ENCODE measurements at regions not wholly inside any gene's neighbourhood (a gene's known extent, or its start where the extent isn't known, plus 50 kb on each side); places are given as distances from the start of the nearest gene placed in this dataset.

DNA sequence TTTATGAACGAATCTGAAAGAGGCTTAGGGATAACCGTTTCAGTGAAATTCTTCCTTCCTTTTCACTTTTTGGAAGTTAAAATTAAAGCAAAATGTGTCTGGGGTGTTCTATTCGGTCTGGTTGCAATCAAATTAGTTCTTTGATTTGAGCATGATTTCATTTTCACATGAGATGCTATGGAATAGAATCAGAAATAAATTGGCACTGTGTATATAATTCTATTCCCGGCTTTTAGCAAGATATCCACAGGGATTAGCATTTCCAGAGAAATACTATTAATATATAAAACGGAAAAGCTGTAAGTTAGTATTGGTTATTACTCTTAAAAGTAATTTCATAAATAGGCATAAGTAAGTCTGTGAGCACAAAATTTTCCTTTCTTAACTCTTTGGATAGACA lies 1676.8 kb upstream of the PCDH7 start:
- Histone ChIP-seq H3K4me1 (ENCODE audit: control insufficient read depth in 1 of 2, insufficient read depth in 2 of 2, low read length in 2 of 2) (no peaks in the 10 kb centered on the region), H3K36me3 (ENCODE audit: control insufficient read depth in 1 of 2, insufficient read depth in 2 of 2, low read length in 2 of 2) (no peaks in the 10 kb centered on the region), H3K9me3 (ENCODE audit: control insufficient read depth in 1 of 2, low read length in 2 of 2) (no peaks in the 10 kb centered on the region), H3K27me3 (ENCODE audit: low read depth, low read length) (no peaks in the 10 kb centered on the region), H3K4me3 (ENCODE audit: low read depth in 1 of 2, low read length in 2 of 2) (no peak overlapping the region), H3K27ac (ENCODE audit: low read length) (no peak overlapping the region)

DNA sequence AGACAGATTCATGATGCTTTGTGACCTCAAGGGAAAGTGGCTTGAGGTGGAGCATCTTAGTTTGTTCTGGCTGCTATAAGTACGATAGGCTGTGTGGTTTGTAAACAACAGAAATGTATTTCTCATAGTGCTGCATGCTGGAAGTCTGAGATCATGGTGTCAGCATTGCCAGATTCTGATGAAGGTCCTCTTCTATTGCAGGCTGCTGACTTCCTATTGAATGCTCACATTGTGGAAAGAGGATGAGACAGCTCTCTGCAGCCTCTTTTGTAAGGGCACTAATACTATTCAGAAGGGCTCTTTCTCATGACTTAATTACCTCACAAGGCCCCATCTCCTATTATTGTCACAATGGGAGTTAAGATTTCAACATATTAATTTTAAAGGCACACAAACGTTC lies 1674.0 kb upstream of the PCDH7 start:
- Histone ChIP-seq H3K9me3 (ENCODE audit: control insufficient read depth in 1 of 2, low read length in 2 of 2) (no peaks in the 10 kb centered on the region), H3K4me3 (ENCODE audit: low read depth in 1 of 2, low read length in 2 of 2) (no peak overlapping the region), H3K27ac (ENCODE audit: low read length) (no peak overlapping the region), H3K27me3 (ENCODE audit: low read depth, low read length) (no peaks in the 10 kb centered on the region), H3K4me1 (ENCODE audit: control insufficient read depth in 1 of 2, insufficient read depth in 2 of 2, low read length in 2 of 2) (no peaks in the 10 kb centered on the region), H3K36me3 (ENCODE audit: control insufficient read depth in 1 of 2, insufficient read depth in 2 of 2, low read length in 2 of 2) (no peaks in the 10 kb centered on the region)

DNA sequence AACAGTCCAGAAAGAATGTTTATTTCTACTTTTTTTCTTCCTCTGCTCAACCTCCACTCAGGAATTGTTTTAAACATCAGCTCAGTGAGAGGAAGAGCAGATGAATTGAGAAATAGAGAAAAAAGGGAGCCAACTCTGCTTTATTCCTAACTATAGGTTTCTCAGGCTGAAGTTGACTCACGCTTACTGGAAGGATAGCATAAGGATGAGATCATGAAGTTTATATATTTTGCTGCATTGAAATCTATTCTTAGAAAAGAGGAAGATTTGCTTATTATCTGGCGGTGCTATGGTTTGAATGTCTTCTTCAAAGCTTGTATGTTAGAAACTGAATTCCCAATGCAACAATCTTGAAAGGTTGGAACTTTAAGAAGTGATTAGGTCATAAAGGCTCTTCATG lies 1673.4 kb upstream of the PCDH7 start:
- Histone ChIP-seq H3K27me3 (ENCODE audit: low read depth, low read length) (no peaks in the 10 kb centered on the region), H3K36me3 (ENCODE audit: control insufficient read depth in 1 of 2, insufficient read depth in 2 of 2, low read length in 2 of 2) (no peaks in the 10 kb centered on the region), H3K9me3 (ENCODE audit: control insufficient read depth in 1 of 2, low read length in 2 of 2) (no peaks in the 10 kb centered on the region), H3K27ac (ENCODE audit: low read length) (no peak overlapping the region), H3K4me3 (ENCODE audit: low read depth in 1 of 2, low read length in 2 of 2) (no peak overlapping the region), H3K4me1 (ENCODE audit: control insufficient read depth in 1 of 2, insufficient read depth in 2 of 2, low read length in 2 of 2) (no peaks in the 10 kb centered on the region)

DNA sequence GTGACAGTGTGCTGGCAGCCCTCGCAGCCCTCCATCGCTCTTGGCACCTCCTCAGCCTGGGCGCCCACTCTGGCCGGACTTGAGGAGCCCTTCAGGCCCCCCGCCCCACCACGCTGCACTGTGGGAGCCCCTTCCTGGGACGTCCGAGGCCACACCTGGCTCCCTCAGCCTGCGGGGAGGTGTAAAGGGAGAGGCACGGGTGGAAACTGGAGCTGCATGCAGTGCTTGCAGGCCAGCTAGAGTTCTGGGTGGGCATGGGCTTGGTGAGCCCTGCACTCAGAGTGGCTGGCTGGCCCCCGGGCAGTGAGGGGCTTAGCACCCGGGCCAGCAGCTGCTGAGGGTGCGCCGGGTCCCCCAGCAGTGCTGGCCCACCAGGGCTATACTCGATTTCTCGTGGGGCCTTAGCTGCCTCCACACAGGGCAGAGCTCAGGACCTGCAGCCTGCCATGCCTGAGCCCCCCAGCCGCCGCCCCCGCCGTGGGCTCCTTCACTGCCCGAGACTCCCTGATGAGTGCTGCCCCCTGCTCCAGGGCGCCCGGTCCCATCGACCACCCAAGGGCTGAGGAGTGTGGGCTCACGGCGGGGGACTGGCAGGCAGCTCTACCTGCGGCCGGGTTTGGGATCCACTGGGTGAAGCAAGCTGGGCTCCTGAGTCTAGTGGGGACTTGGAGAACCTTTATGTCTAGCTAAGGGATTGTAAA lies 1672.7 kb upstream of the PCDH7 start:
- no peak overlapping the region for H3K4me3 ChIP-seq (ENCODE audit: low read depth in 1 of 2, low read length in 2 of 2)
- H3K27ac ChIP-seq (ENCODE audit: low read length) = no peak overlapping the region
- no peaks in the 10 kb centered on the region for H3K9me3 ChIP-seq (ENCODE audit: control insufficient read depth in 1 of 2, low read length in 2 of 2)
- H3K36me3 ChIP-seq (ENCODE audit: control insufficient read depth in 1 of 2, insufficient read depth in 2 of 2, low read length in 2 of 2) = no peaks in the 10 kb centered on the region
- H3K4me1 ChIP-seq (ENCODE audit: control insufficient read depth in 1 of 2, insufficient read depth in 2 of 2, low read length in 2 of 2) = no peaks in the 10 kb centered on the region
- no peaks in the 10 kb centered on the region for H3K27me3 ChIP-seq (ENCODE audit: low read depth, low read length)

DNA sequence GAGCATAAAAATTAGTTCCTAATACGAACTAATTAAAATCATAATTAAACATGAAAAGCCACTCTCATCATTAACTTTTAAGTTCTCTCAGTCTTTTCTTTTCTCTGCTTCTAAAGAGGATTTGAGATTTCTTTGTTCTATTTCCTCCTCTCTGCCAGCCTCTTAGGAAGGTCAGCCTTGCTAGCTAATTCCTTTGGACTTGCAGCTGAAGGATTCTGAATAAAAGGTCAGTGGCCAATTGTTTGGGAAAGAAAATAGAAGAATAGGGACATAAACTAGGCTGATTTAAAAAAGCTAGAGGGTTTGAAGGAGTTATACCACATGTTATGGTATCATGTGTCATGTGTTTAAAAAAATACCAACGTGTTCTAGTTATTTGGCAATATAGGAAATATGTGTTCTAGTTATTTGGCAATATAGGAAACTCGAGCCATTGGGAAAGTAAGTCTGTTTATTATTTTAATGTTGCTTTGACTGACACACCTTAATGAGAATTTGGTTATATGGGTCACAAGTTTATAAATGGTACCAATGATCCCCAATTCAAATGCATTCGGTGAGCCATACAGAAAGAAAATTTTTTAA lies 1668.7 kb upstream of the PCDH7 start:
- H3K4me3 ChIP-seq (ENCODE audit: low read depth in 1 of 2, low read length in 2 of 2) = no peak overlapping the region
- no peaks in the 10 kb centered on the region for H3K27me3 ChIP-seq (ENCODE audit: low read depth, low read length)
- H3K4me1 ChIP-seq (ENCODE audit: control insufficient read depth in 1 of 2, insufficient read depth in 2 of 2, low read length in 2 of 2) = no peaks in the 10 kb centered on the region

DNA sequence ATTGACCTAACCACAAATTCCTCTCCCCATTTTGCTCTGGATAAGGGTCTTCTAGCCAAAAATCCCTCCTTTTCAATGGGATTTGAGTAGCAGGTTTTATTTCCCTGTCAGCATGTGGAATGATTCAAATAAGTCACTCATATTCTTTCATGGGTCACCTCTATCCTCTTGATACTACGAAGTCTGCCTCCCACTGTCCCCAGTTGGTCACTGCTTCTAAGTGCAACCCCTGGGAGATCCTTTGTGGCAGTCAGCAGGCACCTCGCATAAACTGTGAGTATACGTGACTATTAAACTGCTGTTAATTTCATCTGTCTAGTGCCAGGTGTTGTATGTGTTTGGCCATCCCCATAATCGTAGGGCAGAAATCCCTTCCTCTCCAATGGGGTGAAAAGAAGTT lies 1667.9 kb upstream of the PCDH7 start:
- H3K27me3 ChIP-seq (ENCODE audit: low read depth, low read length) = no peaks in the 10 kb centered on the region
- no peaks in the 10 kb centered on the region for H3K36me3 ChIP-seq (ENCODE audit: control insufficient read depth in 1 of 2, insufficient read depth in 2 of 2, low read length in 2 of 2)
- H3K9me3 ChIP-seq (ENCODE audit: control insufficient read depth in 1 of 2, low read length in 2 of 2) = no peaks in the 10 kb centered on the region
- no peaks in the 10 kb centered on the region for H3K4me1 ChIP-seq (ENCODE audit: control insufficient read depth in 1 of 2, insufficient read depth in 2 of 2, low read length in 2 of 2)
- H3K4me3 ChIP-seq (ENCODE audit: low read depth in 1 of 2, low read length in 2 of 2) = no peak overlapping the region
- no peak overlapping the region for H3K27ac ChIP-seq (ENCODE audit: low read length)

More for the DNA sequence above, 1668.7 kb upstream of the PCDH7 start:
- H3K27ac ChIP-seq (ENCODE audit: low read length) = no peak overlapping the region
- no peaks in the 10 kb centered on the region for H3K36me3 ChIP-seq (ENCODE audit: control insufficient read depth in 1 of 2, insufficient read depth in 2 of 2, low read length in 2 of 2)
- H3K9me3 ChIP-seq (ENCODE audit: control insufficient read depth in 1 of 2, low read length in 2 of 2) = no peaks in the 10 kb centered on the region

DNA sequence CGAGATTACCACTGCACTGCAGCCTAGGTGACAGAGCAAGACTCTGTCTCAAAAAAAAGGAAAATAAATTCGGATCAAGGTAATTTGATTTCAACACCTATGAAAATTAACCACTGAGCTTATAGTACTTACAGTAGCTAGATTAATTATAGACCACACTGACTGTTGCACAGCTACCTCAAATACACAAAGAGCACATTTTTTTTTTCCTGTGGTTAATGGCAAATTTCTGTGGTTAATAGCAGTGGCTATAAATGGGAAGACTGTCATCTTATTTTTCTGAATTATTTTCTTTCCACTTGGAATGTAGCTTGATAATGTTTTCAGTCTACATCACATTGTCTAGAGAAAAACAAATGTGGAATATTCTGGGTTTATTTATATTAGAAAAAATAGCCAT lies 1661.6 kb upstream of the PCDH7 start:
- Histone ChIP-seq H3K4me3 (ENCODE audit: low read depth in 1 of 2, low read length in 2 of 2) (no peak overlapping the region), H3K36me3 (ENCODE audit: control insufficient read depth in 1 of 2, insufficient read depth in 2 of 2, low read length in 2 of 2) (no peaks in the 10 kb centered on the region), H3K27ac (ENCODE audit: low read length) (no peak overlapping the region), H3K9me3 (ENCODE audit: control insufficient read depth in 1 of 2, low read length in 2 of 2) (no peaks in the 10 kb centered on the region), H3K27me3 (ENCODE audit: low read depth, low read length) (no peaks in the 10 kb centered on the region), H3K4me1 (ENCODE audit: control insufficient read depth in 1 of 2, insufficient read depth in 2 of 2, low read length in 2 of 2) (no peaks in the 10 kb centered on the region)

DNA sequence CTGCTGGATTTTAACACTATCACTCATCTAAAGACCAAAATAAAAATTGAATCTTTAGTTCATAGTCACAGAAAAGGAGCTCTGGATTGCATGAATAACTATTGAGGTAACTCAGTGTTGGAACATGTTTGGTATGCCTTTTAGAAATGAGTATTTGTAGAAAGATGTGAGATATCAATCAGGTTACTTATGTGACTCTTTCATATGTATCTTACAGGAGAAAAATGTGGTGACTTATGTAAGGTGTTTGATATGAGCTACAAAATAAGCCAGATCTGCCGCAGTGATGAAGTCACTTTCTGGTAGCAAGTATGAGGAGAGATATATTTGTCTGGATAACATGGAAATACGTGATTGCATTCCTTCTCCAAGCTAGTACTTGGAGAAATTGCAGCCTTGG lies 1653.3 kb upstream of the PCDH7 start:
- H3K9me3 ChIP-seq (ENCODE audit: control insufficient read depth in 1 of 2, low read length in 2 of 2) = peaks cover 0 to 3% of the 10 kb centered on the region in 2 donors
- no peaks in the 10 kb centered on the region for H3K4me1 ChIP-seq (ENCODE audit: control insufficient read depth in 1 of 2, insufficient read depth in 2 of 2, low read length in 2 of 2)
- no peaks in the 10 kb centered on the region for H3K36me3 ChIP-seq (ENCODE audit: control insufficient read depth in 1 of 2, insufficient read depth in 2 of 2, low read length in 2 of 2)
- H3K27me3 ChIP-seq (ENCODE audit: low read depth, low read length) = no peaks in the 10 kb centered on the region
- no peak overlapping the region for H3K4me3 ChIP-seq (ENCODE audit: low read depth in 1 of 2, low read length in 2 of 2)
- H3K27ac ChIP-seq (ENCODE audit: low read length) = no peak overlapping the region

DNA sequence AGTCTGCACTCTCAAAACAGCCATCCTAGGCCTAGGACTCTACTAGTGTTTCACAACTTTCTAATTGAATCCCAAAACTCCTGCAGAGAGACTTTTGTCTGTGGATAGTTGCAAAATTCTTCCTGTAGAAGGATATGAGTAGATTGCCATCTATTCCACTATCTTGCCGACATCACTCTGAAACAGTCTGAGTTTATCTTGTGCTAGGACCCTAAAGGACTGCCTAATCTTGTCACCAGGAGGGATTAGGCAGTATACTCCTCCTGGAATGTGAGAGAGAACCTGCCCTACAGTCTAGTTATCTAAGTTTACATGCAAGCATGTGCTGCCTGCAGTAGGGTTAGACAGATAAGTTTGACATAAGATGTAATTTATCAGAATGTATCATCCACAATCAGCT lies 1646.6 kb upstream of the PCDH7 start:
- H3K36me3 ChIP-seq (ENCODE audit: control insufficient read depth in 1 of 2, insufficient read depth in 2 of 2, low read length in 2 of 2) = no peaks in the 10 kb centered on the region
- no peak overlapping the region for H3K27ac ChIP-seq (ENCODE audit: low read length)
- H3K4me3 ChIP-seq (ENCODE audit: low read depth in 1 of 2, low read length in 2 of 2) = no peak overlapping the region
- no peaks in the 10 kb centered on the region for H3K27me3 ChIP-seq (ENCODE audit: low read depth, low read length)
- no peaks in the 10 kb centered on the region for H3K4me1 ChIP-seq (ENCODE audit: control insufficient read depth in 1 of 2, insufficient read depth in 2 of 2, low read length in 2 of 2)
- peaks cover 0 to 13% of the 10 kb centered on the region in 2 donors for H3K9me3 ChIP-seq (ENCODE audit: control insufficient read depth in 1 of 2, low read length in 2 of 2)

DNA sequence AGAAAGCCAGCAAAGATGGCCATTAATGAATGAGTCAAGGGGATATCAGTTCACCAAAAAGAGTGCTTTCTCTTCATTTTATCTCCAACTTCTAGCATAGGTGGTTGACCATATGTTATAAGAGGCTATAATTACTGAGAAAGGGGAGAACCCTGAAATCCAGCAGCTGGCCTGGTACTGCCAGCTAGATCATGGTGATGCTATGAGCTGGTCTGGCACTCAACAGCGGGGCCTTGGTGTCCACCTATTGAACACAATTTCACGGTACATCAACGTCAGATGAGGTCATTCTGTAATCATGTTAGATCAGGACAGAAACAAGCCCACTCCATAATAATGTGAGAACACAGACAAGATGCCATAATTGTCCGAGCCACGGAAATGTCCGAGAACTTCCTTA lies 1644.8 kb upstream of the PCDH7 start:
- H3K27ac ChIP-seq (ENCODE audit: low read length) = no peak overlapping the region
- no peaks in the 10 kb centered on the region for H3K4me1 ChIP-seq (ENCODE audit: control insufficient read depth in 1 of 2, insufficient read depth in 2 of 2, low read length in 2 of 2)
- peaks cover 0 to 13% of the 10 kb centered on the region in 2 donors for H3K9me3 ChIP-seq (ENCODE audit: control insufficient read depth in 1 of 2, low read length in 2 of 2)
- no peaks in the 10 kb centered on the region for H3K27me3 ChIP-seq (ENCODE audit: low read depth, low read length)
- H3K36me3 ChIP-seq (ENCODE audit: control insufficient read depth in 1 of 2, insufficient read depth in 2 of 2, low read length in 2 of 2) = no peaks in the 10 kb centered on the region
- no peak overlapping the region for H3K4me3 ChIP-seq (ENCODE audit: low read depth in 1 of 2, low read length in 2 of 2)

DNA sequence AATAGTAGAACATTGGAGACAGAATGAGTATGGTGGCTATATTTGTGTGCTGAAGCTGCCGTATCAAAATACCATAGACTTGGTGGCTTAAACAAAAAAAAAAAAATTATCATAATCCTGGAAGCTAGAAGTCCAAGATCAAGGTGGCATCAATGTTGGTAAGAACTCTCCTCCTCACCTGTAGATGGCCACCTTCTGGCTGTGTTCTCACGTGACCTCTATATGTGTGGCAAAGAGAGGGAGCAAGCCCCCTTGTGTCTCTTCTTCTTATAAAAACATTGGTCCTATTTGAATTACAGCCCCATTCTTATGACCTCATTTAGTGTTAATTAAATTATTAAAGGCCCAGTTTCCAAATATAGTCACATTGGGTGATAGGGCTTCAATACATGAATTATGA lies 1640.9 kb upstream of the PCDH7 start:
- H3K4me1 ChIP-seq (ENCODE audit: control insufficient read depth in 1 of 2, insufficient read depth in 2 of 2, low read length in 2 of 2) = no peaks in the 10 kb centered on the region
- no peak overlapping the region for H3K27ac ChIP-seq (ENCODE audit: low read length)
- no peak overlapping the region for H3K4me3 ChIP-seq (ENCODE audit: low read depth in 1 of 2, low read length in 2 of 2)
- no peaks in the 10 kb centered on the region for H3K9me3 ChIP-seq (ENCODE audit: control insufficient read depth in 1 of 2, low read length in 2 of 2)
- no peaks in the 10 kb centered on the region for H3K27me3 ChIP-seq (ENCODE audit: low read depth, low read length)
- no peaks in the 10 kb centered on the region for H3K36me3 ChIP-seq (ENCODE audit: control insufficient read depth in 1 of 2, insufficient read depth in 2 of 2, low read length in 2 of 2)
